Right atrium auricular region (tissue), 2 donors: ENCODE measurements at regions not wholly inside any gene's neighbourhood (a gene's known extent, or its start where the extent isn't known, plus 50 kb on each side); places are given as distances from the start of the nearest gene placed in this dataset.

Experiments
- DNase-seq: peaks from one replicate; pipeline ENCODE4 v3.0.0-alpha.2; 2019; ENCODE audit warnings: low spot score
- H3K27ac ChIP-seq, 2 donors: fragments of 200-600 bp; sonication (generic); 1 replicate in 1 of 2; 2 replicates in 1 of 2; pipeline ENCODE4 v1.5.1; 2016 to 2019
- H3K27me3 ChIP-seq, 2 donors: fragments of 200-600 bp; sonication (generic); one replicate each; pipeline versions ENCODE4 v1.5.1 to v1.6.0; 2017 to 2019
- H3K36me3 ChIP-seq: fragments of 200-600 bp; sonication (generic); one replicate; pipeline ENCODE4 v1.5.1; 2016
- H3K4me1 ChIP-seq, 2 donors: fragments of 200-600 bp; sonication (generic); one replicate each; pipeline versions ENCODE4 v1.5.1 to v1.6.0; 2017 to 2019
- H3K4me3 ChIP-seq, 2 donors: fragments of 200-600 bp; sonication (generic); 1 replicate in 1 of 2; 2 replicates in 1 of 2; pipeline ENCODE4 v1.5.1; 2017 to 2019; ENCODE audit warnings: mild to moderate bottlenecking in 1 of 2, moderate library complexity in 1 of 2
- H3K9me3 ChIP-seq, 2 donors: fragments of 200-600 bp; sonication (generic); one replicate each; pipeline ENCODE4 v1.5.1; 2019
- TF ChIP-seq, protein P1 (sequence below), 2 donors: fragments of 200-600 bp; sonication (generic); IDR thresholded peaks; one replicate each; pipeline ENCODE4 v1.5.1; 2019; ENCODE audit warnings: antibody characterized with exemption in 2 of 2

DNA sequence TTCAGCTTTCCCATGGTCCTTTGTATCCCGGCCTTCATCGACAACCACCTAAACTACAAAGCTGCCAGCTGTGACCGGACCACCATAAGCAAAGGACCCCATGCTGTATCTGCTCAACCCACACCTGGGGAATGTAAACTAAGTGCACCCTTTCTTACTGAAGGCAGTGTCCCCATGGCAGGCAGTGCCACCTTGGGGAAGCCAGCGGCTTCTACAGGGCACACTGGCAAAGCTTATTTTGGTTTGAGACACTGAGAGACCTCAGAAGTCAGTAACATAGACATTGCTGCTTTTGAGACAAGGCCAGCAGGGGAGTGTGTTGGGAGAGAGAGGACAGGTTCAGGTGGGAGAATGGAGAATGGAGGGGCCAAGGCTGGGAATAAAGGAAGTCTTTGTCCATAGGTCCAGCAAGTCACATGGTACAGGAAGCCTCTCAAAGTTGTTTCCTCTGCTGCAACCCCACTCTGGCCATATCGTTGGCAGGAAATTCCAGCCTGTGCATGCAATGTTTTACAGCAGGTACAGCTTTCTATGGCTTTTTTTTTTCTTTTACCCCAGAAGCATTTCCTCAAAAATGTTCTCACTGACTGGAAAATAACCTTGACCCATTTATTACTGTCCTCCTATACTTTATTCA is 85.9 kb upstream of the NPVF start:
- TF ChIP-seq, protein P1, sequence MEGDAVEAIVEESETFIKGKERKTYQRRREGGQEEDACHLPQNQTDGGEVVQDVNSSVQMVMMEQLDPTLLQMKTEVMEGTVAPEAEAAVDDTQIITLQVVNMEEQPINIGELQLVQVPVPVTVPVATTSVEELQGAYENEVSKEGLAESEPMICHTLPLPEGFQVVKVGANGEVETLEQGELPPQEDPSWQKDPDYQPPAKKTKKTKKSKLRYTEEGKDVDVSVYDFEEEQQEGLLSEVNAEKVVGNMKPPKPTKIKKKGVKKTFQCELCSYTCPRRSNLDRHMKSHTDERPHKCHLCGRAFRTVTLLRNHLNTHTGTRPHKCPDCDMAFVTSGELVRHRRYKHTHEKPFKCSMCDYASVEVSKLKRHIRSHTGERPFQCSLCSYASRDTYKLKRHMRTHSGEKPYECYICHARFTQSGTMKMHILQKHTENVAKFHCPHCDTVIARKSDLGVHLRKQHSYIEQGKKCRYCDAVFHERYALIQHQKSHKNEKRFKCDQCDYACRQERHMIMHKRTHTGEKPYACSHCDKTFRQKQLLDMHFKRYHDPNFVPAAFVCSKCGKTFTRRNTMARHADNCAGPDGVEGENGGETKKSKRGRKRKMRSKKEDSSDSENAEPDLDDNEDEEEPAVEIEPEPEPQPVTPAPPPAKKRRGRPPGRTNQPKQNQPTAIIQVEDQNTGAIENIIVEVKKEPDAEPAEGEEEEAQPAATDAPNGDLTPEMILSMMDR (IDR thresholded peaks at IDR 0.05): no peak
- DNase-seq: no peak
- no peak overlapping the region for H3K4me3 ChIP-seq
- H3K9me3 ChIP-seq: no peaks in the 10 kb centered on the region
- no peaks in the 10 kb centered on the region for H3K27me3 ChIP-seq
- no peaks in the 10 kb centered on the region for H3K4me1 ChIP-seq
- no peak overlapping the region for H3K27ac ChIP-seq
- no peaks in the 10 kb centered on the region for H3K36me3 ChIP-seq

DNA sequence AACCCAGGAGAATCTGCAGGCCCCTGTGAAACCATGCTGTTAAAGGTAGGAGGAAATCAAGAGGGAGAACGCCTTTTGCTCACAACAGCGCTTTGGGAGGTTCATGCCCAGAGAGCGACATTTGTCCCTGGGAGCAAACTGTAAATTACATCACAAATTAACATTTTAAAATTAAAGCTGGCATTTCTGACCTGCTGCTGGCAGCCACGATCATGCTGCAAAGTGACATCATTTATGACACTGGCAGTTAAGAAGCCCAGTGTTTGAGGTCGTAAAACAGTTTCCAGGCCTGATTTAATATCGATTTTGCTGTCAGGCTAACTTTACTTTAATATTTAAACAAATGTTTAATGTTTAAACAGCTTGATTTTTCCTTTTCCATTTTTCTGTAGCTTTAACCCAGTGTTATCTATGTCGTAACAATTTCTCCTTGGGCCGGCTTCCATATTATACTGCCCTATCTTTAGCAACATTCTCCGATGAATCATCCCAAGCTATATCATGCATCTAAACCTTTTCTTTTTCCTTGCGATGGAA is 86.5 kb upstream of the NPVF start:
- Histone ChIP-seq H3K27me3 (no peaks in the 10 kb centered on the region), H3K4me3 (no peak overlapping the region), H3K4me1 (no peaks in the 10 kb centered on the region), H3K9me3 (no peaks in the 10 kb centered on the region), H3K27ac (no peak overlapping the region), H3K36me3 (no peaks in the 10 kb centered on the region)
- TF ChIP-seq, protein P1 (IDR thresholded peaks at IDR 0.05): no peak
- no peak for DNase-seq

DNA sequence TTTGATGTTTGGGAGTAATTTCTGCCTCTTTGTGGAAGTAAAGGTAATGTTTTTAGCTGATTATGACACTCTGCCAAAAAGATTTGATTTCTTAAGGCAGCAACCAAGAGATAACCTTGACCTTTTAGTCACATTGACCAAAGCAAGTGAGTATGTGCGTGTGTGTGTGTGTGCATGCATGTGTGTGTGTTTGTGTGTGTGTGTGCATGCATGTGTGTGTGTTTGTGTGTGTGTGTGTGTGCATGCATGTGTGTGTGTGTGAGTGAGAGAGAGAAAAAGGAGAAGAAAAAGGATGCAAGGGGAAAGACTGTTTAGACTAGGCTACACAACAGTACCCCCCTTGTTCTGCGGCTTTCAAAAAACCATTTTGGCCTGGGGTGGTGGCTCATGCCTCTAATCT is 88.1 kb upstream of the NPVF start:
- no peaks in the 10 kb centered on the region for H3K4me1 ChIP-seq
- DNase-seq: no peak
- no peaks in the 10 kb centered on the region for H3K27me3 ChIP-seq
- no peaks in the 10 kb centered on the region for H3K36me3 ChIP-seq
- TF ChIP-seq, protein P1 (IDR thresholded peaks at IDR 0.05): no peak
- H3K27ac ChIP-seq: no peak overlapping the region
- H3K4me3 ChIP-seq: no peak overlapping the region
- no peaks in the 10 kb centered on the region for H3K9me3 ChIP-seq

- H3K4me1 ChIP-seq: no peaks in the 10 kb centered on the region
- DNase-seq: no peak
- no peak overlapping the region for H3K4me3 ChIP-seq
- H3K36me3 ChIP-seq: no peaks in the 10 kb centered on the region
- H3K27me3 ChIP-seq: no peaks in the 10 kb centered on the region
- H3K27ac ChIP-seq: no peak overlapping the region
- TF ChIP-seq, protein P1 (IDR thresholded peaks at IDR 0.05): peak in 1 of 2 donors; percentile 23
- H3K9me3 ChIP-seq: no peaks in the 10 kb centered on the region
These were observed 89.8 kb upstream of the NPVF start for GRCh38 chr7:25318047-25318446.

DNA sequence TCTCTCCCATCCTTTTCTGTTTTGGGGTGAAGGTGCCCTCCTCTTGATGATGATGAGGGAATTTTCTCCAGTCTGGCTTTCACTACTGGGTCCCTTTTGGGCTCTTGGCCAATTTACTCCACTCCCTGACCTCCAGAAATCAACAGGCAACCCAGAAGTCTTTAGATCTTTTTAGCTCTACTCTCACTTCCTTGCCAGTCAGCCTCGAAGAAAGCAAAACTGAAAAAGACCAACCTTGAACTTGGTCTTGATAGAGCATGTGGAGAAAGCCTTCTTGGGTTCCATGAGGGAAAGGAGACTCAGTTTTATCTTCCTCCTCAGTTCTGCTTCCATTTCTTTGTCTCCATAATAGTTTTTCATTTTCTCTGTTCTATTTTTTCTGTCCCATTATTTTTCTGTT is 91.4 kb upstream of the NPVF start:
- no peak for DNase-seq

More for the DNA sequence above, 91.4 kb upstream of the NPVF start:
- H3K4me3 ChIP-seq: no peak overlapping the region
- TF ChIP-seq, protein P1 (IDR thresholded peaks at IDR 0.05): no peak
- H3K27me3 ChIP-seq: no peaks in the 10 kb centered on the region
- H3K4me1 ChIP-seq: no peaks in the 10 kb centered on the region
- H3K36me3 ChIP-seq: no peaks in the 10 kb centered on the region
- no peaks in the 10 kb centered on the region for H3K9me3 ChIP-seq
- no peak overlapping the region for H3K27ac ChIP-seq
